ENCODE measurements at regions not wholly inside any gene's neighbourhood (a gene's known extent, or its start where the extent isn't known, plus 50 kb on each side); places are given as distances from the start of the nearest gene placed in this dataset.

DNA sequence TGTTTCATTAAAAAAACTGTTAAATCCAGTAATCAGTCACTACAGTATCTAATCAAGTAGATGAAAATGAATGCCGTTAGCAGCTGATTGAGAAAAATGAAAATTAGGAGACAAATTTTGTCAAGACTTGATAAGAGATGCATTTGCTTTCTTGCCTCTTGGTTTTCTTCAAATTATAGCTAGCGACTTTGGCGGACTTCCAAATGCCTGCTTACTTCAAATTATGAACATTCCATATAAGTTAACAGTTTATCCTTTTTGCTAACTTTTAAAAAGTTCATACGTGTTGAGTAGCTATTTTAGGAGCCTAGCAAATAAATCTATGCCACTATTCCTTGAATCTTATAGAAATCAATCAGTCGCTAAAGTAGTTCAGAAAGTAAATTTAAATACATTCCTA, 58.8 kb downstream of the PPP4R3C start:
- no peaks in the 10 kb centered on the region for H3K4me1 ChIP-seq
- no peak for ATAC-seq
- H3K4me2 ChIP-seq = no peak overlapping the region
- H3K4me3 ChIP-seq = no peak overlapping the region
- FAIRE-seq = peak; percentile 80
- ChIA-PET POLR2A (no interaction called here), CTCF (no interaction called here)
- DNase-seq (ENCODE audit: low read depth in 1 of 2, low spot score in 1 of 2) = no peak
- H3K27ac ChIP-seq = no peak overlapping the region
- 31% methylated on average over 5 of the region's 5 CpGs for WGBS (ENCODE audit: missing lambda C conversion rate)
- no peaks in the 10 kb centered on the region for H3K9me3 ChIP-seq
- TF ChIP-seq NPAS2 (CRISPR knock-in tag; IDR thresholded peaks at IDR 0.05; ENCODE audit: borderline replicate concordance) = no peak

DNA sequence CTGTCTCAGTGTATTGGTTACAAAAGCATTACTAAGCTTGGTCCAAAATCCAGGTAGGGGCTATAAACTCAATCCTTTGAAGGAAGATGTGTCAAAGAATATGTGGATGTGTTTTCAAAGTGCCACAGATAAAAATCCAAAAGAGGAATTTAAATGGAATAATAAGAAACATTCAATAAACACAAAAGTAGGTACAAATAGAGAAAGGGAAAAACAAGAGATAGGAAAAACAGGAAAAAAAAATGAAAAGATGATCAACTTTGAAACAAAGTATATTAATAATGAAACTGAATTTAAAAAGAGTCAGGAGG, 64.0 kb downstream of the PPP4R3C start:
- ChIA-PET POLR2A (no interaction called here), CTCF (no interaction called here)
- DNase-seq (ENCODE audit: low read depth in 1 of 2, low spot score in 1 of 2) (no peak), FAIRE-seq (no peak), ATAC-seq (no peak)
- no peak overlapping the region for H3K27ac ChIP-seq
- H3K9me3 ChIP-seq = no peaks in the 10 kb centered on the region
- no peaks in the 10 kb centered on the region for H3K4me1 ChIP-seq
- H3K4me2 ChIP-seq = no peak overlapping the region
- H3K4me3 ChIP-seq = no peak overlapping the region
- TF ChIP-seq, protein P1, sequence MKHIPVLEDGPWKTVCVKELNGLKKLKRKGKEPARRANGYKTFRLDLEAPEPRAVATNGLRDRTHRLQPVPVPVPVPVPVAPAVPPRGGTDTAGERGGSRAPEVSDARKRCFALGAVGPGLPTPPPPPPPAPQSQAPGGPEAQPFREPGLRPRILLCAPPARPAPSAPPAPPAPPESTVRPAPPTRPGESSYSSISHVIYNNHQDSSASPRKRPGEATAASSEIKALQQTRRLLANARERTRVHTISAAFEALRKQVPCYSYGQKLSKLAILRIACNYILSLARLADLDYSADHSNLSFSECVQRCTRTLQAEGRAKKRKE (CRISPR knock-in tag; IDR thresholded peaks at IDR 0.05; ENCODE audit: low read depth) = no peak
- no peak for TF ChIP-seq EP300 (IDR thresholded peaks at IDR 0.05)
- TF ChIP-seq, protein P2, sequence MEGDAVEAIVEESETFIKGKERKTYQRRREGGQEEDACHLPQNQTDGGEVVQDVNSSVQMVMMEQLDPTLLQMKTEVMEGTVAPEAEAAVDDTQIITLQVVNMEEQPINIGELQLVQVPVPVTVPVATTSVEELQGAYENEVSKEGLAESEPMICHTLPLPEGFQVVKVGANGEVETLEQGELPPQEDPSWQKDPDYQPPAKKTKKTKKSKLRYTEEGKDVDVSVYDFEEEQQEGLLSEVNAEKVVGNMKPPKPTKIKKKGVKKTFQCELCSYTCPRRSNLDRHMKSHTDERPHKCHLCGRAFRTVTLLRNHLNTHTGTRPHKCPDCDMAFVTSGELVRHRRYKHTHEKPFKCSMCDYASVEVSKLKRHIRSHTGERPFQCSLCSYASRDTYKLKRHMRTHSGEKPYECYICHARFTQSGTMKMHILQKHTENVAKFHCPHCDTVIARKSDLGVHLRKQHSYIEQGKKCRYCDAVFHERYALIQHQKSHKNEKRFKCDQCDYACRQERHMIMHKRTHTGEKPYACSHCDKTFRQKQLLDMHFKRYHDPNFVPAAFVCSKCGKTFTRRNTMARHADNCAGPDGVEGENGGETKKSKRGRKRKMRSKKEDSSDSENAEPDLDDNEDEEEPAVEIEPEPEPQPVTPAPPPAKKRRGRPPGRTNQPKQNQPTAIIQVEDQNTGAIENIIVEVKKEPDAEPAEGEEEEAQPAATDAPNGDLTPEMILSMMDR (IDR thresholded peaks at IDR 0.05) = no peak
- TF ChIP-seq CBX2 (IDR thresholded peaks at IDR 0.05; ENCODE audit: borderline replicate concordance, low read depth) = no peak
- no peak for TF ChIP-seq NFE2L2 (conservative IDR thresholded peaks at IDR 0.05; ENCODE audit: low read length)
- TF ChIP-seq KDM1A (IDR thresholded peaks at IDR 0.05; ENCODE audit: low read depth) = no peak
- no peak for TF ChIP-seq HOXB5 (CRISPR knock-in tag; IDR thresholded peaks at IDR 0.05)
- no peak for TF ChIP-seq FOSB (CRISPR knock-in tag; IDR thresholded peaks at IDR 0.05)
- TF ChIP-seq ESRRA (IDR thresholded peaks at IDR 0.05; ENCODE audit: borderline replicate concordance, low read length) = no peak
- TF ChIP-seq MAFK (IDR thresholded peaks at IDR 0.05; ENCODE audit: partially characterized antibody) = no peak
- no peak for TF ChIP-seq HEYL (CRISPR knock-in tag; IDR thresholded peaks at IDR 0.05)
- no peak for TF ChIP-seq MAZ (IDR thresholded peaks at IDR 0.05; ENCODE audit: borderline replicate concordance, low read depth, low read length)
- TF ChIP-seq FOXS1 (CRISPR knock-in tag; IDR thresholded peaks at IDR 0.05) = no peak

DNA sequence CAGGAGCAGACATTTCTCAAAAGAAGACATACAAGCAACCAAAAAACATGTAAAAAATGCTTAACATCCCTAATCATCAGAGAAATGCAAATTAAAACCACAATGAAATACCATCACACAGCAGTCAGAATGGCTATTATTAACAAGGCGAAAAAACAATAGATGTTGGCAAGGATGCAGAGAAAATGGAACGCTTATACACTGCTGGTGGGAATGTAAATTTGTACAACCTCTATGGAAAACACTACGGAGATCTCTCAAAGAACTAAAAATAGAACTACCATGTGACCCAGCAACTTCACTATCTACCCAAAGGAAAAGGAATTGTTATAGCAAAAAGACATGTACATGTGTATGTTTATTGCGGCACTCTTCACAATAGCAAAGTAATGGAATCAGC, 71.5 kb downstream of the PPP4R3C start:
- no peak overlapping the region for H3K27ac ChIP-seq
- ChIA-PET POLR2A (no interaction called here), CTCF (no interaction called here)
- peak; percentile 84 for FAIRE-seq
- H3K4me2 ChIP-seq = no peak overlapping the region
- no peak for DNase-seq (ENCODE audit: low read depth in 1 of 2, low spot score in 1 of 2)
- ATAC-seq = no peak
- H3K4me1 ChIP-seq = no peaks in the 10 kb centered on the region
- 32% methylated on average over 4 of the region's 4 CpGs for WGBS (ENCODE audit: missing lambda C conversion rate)
- no peaks in the 10 kb centered on the region for H3K9me3 ChIP-seq
- no peak overlapping the region for H3K4me3 ChIP-seq
- TF ChIP-seq ZNF302 (CRISPR knock-in tag; IDR thresholded peaks at IDR 0.05) (no peak), KDM5A (IDR thresholded peaks at IDR 0.05) (no peak), KDM1A (IDR thresholded peaks at IDR 0.05; ENCODE audit: low read depth) (no peak), TP53 (CRISPR knock-in tag; IDR thresholded peaks at IDR 0.05) (no peak), JUNB (IDR thresholded peaks at IDR 0.05) (no peak), FOXS1 (CRISPR knock-in tag; IDR thresholded peaks at IDR 0.05) (no peak), SREBF2 (IDR thresholded peaks at IDR 0.05) (no peak), SMC3 (IDR thresholded peaks at IDR 0.05) (no peak), NR3C1 (IDR thresholded peaks at IDR 0.05) (no peak), HOXB13 (CRISPR knock-in tag; IDR thresholded peaks at IDR 0.05; ENCODE audit: low read depth) (no peak), MAZ (IDR thresholded peaks at IDR 0.05; ENCODE audit: borderline replicate concordance, low read depth, low read length) (no peak), EHMT2 (IDR thresholded peaks at IDR 0.05; ENCODE audit: low read depth) (no peak), FOSL2 (IDR thresholded peaks at IDR 0.05) (no peak), FOSL2 (CRISPR knock-in tag; IDR thresholded peaks at IDR 0.05) (no peak), ZFP36 (IDR thresholded peaks at IDR 0.05; ENCODE audit: borderline replicate concordance, partially characterized antibody) (no peak), RARB (CRISPR knock-in tag; IDR thresholded peaks at IDR 0.05) (no peak)
- TF ChIP-seq, protein P3, sequence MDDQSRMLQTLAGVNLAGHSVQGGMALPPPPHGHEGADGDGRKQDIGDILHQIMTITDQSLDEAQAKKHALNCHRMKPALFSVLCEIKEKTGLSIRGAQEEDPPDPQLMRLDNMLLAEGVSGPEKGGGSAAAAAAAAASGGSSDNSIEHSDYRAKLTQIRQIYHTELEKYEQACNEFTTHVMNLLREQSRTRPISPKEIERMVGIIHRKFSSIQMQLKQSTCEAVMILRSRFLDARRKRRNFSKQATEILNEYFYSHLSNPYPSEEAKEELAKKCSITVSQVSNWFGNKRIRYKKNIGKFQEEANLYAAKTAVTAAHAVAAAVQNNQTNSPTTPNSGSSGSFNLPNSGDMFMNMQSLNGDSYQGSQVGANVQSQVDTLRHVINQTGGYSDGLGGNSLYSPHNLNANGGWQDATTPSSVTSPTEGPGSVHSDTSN (IDR thresholded peaks at IDR 0.05) = no peak
- TF ChIP-seq, protein P4, sequence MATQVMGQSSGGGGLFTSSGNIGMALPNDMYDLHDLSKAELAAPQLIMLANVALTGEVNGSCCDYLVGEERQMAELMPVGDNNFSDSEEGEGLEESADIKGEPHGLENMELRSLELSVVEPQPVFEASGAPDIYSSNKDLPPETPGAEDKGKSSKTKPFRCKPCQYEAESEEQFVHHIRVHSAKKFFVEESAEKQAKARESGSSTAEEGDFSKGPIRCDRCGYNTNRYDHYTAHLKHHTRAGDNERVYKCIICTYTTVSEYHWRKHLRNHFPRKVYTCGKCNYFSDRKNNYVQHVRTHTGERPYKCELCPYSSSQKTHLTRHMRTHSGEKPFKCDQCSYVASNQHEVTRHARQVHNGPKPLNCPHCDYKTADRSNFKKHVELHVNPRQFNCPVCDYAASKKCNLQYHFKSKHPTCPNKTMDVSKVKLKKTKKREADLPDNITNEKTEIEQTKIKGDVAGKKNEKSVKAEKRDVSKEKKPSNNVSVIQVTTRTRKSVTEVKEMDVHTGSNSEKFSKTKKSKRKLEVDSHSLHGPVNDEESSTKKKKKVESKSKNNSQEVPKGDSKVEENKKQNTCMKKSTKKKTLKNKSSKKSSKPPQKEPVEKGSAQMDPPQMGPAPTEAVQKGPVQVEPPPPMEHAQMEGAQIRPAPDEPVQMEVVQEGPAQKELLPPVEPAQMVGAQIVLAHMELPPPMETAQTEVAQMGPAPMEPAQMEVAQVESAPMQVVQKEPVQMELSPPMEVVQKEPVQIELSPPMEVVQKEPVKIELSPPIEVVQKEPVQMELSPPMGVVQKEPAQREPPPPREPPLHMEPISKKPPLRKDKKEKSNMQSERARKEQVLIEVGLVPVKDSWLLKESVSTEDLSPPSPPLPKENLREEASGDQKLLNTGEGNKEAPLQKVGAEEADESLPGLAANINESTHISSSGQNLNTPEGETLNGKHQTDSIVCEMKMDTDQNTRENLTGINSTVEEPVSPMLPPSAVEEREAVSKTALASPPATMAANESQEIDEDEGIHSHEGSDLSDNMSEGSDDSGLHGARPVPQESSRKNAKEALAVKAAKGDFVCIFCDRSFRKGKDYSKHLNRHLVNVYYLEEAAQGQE (IDR thresholded peaks at IDR 0.05) = no peak

All from A549 (cell line).